AG08395 (cell line): ENCODE measurements at regions not wholly inside any gene's neighbourhood (a gene's known extent, or its start where the extent isn't known, plus 50 kb on each side); places are given as distances from the start of the nearest gene placed in this dataset.

ENCODE experiments used
- DNase-seq: peaks from one replicate; pipeline ENCODE4 v3.0.0; 2012; ENCODE audit warnings: mixed read lengths, low spot score

GRCh38 chr3:132898141-132898540 is 140.1 kb upstream of the TMEM108 start:
- no peak for DNase-seq

- no peak for DNase-seq
Measured at GRCh38 chr3:132892956-132893355, 145.2 kb upstream of the TMEM108 start.

GRCh38 chr3:132881756-132882409 is 156.3 kb upstream of the TMEM108 start:
- no peak for DNase-seq

- DNase-seq = no peak
Measured at GRCh38 chr3:132880986-132881385, 157.2 kb upstream of the TMEM108 start.

- no peak for DNase-seq
Measured at GRCh38 chr3:132879656-132880055, 157.4 kb upstream of the NPHP3 start.

- DNase-seq = no peak
Measured at GRCh38 chr3:132874701-132875100, 152.5 kb upstream of the NPHP3 start.

- no peak for DNase-seq
Measured at GRCh38 chr3:132872711-132873110, 150.5 kb upstream of the NPHP3 start.

- no peak for DNase-seq
Measured at GRCh38 chr3:132871956-132872355, 149.7 kb upstream of the NPHP3 start.

GRCh38 chr3:132870541-132870940 is 148.3 kb upstream of the NPHP3 start:
- DNase-seq = no peak

- DNase-seq = no peak
Measured at GRCh38 chr3:132867956-132868355, 145.7 kb upstream of the NPHP3 start.

- DNase-seq = no peak
Measured at GRCh38 chr3:132867526-132867925, 145.3 kb upstream of the NPHP3 start.

- no peak for DNase-seq
Measured at GRCh38 chr3:132857317-132857716, 135.1 kb upstream of the NPHP3 start.

- DNase-seq = no peak
Measured at GRCh38 chr3:132854856-132855535, 132.8 kb upstream of the NPHP3 start.

GRCh38 chr3:132847849-132848625 is 125.8 kb upstream of the NPHP3 start:
- DNase-seq = no peak

- no peak for DNase-seq
Measured at GRCh38 chr3:132843851-132844553, 121.8 kb upstream of the NPHP3 start.

- no peak for DNase-seq
Measured at GRCh38 chr3:132843349-132843748, 121.1 kb upstream of the NPHP3 start.

GRCh38 chr3:132841621-132842020 is 119.4 kb upstream of the NPHP3 start:
- DNase-seq = no peak

- DNase-seq = no peak
Measured at GRCh38 chr3:132840201-132840700, 118.0 kb upstream of the NPHP3 start.

GRCh38 chr3:132838477-132838876 is 116.3 kb upstream of the NPHP3 start:
- DNase-seq = no peak

GRCh38 chr3:132837615-132838014 is 115.4 kb upstream of the NPHP3 start:
- no peak for DNase-seq

- no peak for DNase-seq
Measured at GRCh38 chr3:132834356-132834755, 112.1 kb upstream of the NPHP3 start.

- no peak for DNase-seq
Measured at GRCh38 chr3:132829101-132829500, 106.9 kb upstream of the NPHP3 start.
